Vagina (tissue), 2 donors: ENCODE measurements at regions not wholly inside any gene's neighbourhood (a gene's known extent, or its start where the extent isn't known, plus 50 kb on each side); places are given as distances from the start of the nearest gene placed in this dataset.

Experiments
- CTCF ChIP-seq, 3 experiments: fragments of 450-650 bp in 2 of 3; fragments of 200-600 bp in 1 of 3; sonication (generic) in 1 of 3; IDR thresholded peaks; one replicate each; pipeline ENCODE4 v1.5.1; 2017 to 2019; ENCODE audit warnings: antibody characterized with exemption in 3 of 3, mild to moderate bottlenecking in 2 of 3, moderate library complexity in 2 of 3
- POLR2A ChIP-seq, 2 donors: fragments of 450-650 bp; IDR thresholded peaks; one replicate each; pipeline ENCODE4 v1.6.1; 2017; ENCODE audit warnings: antibody characterized with exemption in 2 of 2, mild to moderate bottlenecking in 2 of 2, moderate library complexity in 2 of 2
- POLR2AphosphoS5 ChIP-seq, 2 donors: sonication (generic); formaldehyde crosslinking; IDR thresholded peaks; one replicate each; pipeline ENCODE4 v1.9.0; 2017; ENCODE audit warnings: antibody characterized with exemption in 2 of 2, mild to moderate bottlenecking in 2 of 2, low read depth in 1 of 2; ENCODE audit not compliant: insufficient read depth in 1 of 2

GRCh38 chr16:60142619-60143347, 1408.7 kb upstream of the GOT2 start:
- TF ChIP-seq POLR2AphosphoS5 (IDR thresholded peaks at IDR 0.05; ENCODE audit: insufficient read depth in 1 of 2, low read depth in 1 of 2) (no peak), CTCF (IDR thresholded peaks at IDR 0.05) (no peak), POLR2A (IDR thresholded peaks at IDR 0.05) (no peak)
